ENCODE measurements at regions not wholly inside any gene's neighbourhood (a gene's known extent, or its start where the extent isn't known, plus 50 kb on each side); places are given as distances from the start of the nearest gene placed in this dataset.

DNA sequence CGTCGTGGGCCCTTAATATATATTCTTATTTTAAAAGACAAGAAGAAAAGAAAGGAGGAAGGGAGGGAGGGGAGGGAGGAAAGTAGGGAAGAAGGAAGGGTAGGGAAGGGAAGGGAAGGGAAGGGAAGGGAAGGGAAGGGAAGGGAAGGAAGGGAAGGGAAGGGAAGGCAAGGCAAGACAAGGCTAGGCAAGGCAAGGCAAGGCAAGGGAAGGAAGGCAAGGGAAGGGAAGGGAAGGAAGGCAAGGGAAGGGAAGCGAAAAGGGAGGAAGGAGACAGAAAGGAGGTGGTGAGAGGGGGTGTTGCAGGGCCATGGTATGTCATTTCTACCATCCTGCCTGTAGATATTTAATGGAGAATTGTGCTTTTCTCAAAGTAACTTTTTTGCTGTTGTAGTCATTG is 83.9 kb upstream of the BTBD3 start:
- no peak for TF ChIP-seq NANOG (IDR thresholded peaks at IDR 0.05; ENCODE audit: borderline replicate concordance)
- no peak for TF ChIP-seq POLR2AphosphoS5 (IDR thresholded peaks at IDR 0.05; ENCODE audit: low read depth)
- no peak for TF ChIP-seq STAT1 (IDR thresholded peaks at IDR 0.05; ENCODE audit: unreplicated experiment)
- TF ChIP-seq, protein P1, sequence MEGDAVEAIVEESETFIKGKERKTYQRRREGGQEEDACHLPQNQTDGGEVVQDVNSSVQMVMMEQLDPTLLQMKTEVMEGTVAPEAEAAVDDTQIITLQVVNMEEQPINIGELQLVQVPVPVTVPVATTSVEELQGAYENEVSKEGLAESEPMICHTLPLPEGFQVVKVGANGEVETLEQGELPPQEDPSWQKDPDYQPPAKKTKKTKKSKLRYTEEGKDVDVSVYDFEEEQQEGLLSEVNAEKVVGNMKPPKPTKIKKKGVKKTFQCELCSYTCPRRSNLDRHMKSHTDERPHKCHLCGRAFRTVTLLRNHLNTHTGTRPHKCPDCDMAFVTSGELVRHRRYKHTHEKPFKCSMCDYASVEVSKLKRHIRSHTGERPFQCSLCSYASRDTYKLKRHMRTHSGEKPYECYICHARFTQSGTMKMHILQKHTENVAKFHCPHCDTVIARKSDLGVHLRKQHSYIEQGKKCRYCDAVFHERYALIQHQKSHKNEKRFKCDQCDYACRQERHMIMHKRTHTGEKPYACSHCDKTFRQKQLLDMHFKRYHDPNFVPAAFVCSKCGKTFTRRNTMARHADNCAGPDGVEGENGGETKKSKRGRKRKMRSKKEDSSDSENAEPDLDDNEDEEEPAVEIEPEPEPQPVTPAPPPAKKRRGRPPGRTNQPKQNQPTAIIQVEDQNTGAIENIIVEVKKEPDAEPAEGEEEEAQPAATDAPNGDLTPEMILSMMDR (conservative IDR thresholded peaks at IDR 0.05; ENCODE audit: low read depth in 2 of 2) = no peak
- TF ChIP-seq ZNF114 (CRISPR knock-in tag; IDR thresholded peaks at IDR 0.05) = no peak
- TF ChIP-seq CREB1 (CRISPR knock-in tag; IDR thresholded peaks at IDR 0.05; ENCODE audit: low read depth) = no peak
- TF ChIP-seq, protein P2, sequence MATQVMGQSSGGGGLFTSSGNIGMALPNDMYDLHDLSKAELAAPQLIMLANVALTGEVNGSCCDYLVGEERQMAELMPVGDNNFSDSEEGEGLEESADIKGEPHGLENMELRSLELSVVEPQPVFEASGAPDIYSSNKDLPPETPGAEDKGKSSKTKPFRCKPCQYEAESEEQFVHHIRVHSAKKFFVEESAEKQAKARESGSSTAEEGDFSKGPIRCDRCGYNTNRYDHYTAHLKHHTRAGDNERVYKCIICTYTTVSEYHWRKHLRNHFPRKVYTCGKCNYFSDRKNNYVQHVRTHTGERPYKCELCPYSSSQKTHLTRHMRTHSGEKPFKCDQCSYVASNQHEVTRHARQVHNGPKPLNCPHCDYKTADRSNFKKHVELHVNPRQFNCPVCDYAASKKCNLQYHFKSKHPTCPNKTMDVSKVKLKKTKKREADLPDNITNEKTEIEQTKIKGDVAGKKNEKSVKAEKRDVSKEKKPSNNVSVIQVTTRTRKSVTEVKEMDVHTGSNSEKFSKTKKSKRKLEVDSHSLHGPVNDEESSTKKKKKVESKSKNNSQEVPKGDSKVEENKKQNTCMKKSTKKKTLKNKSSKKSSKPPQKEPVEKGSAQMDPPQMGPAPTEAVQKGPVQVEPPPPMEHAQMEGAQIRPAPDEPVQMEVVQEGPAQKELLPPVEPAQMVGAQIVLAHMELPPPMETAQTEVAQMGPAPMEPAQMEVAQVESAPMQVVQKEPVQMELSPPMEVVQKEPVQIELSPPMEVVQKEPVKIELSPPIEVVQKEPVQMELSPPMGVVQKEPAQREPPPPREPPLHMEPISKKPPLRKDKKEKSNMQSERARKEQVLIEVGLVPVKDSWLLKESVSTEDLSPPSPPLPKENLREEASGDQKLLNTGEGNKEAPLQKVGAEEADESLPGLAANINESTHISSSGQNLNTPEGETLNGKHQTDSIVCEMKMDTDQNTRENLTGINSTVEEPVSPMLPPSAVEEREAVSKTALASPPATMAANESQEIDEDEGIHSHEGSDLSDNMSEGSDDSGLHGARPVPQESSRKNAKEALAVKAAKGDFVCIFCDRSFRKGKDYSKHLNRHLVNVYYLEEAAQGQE (IDR thresholded peaks at IDR 0.05; ENCODE audit: unreplicated experiment) = no peak
- TF ChIP-seq EZH2 (IDR thresholded peaks at IDR 0.05; ENCODE audit: low read depth, unreplicated experiment) = no peak
- no peak for TF ChIP-seq ZNF331 (CRISPR knock-in tag; IDR thresholded peaks at IDR 0.05; ENCODE audit: low read depth)
- no peak for TF ChIP-seq EZH2phosphoT487 (IDR thresholded peaks at IDR 0.05; ENCODE audit: unreplicated experiment)
- TF ChIP-seq, protein P3, sequence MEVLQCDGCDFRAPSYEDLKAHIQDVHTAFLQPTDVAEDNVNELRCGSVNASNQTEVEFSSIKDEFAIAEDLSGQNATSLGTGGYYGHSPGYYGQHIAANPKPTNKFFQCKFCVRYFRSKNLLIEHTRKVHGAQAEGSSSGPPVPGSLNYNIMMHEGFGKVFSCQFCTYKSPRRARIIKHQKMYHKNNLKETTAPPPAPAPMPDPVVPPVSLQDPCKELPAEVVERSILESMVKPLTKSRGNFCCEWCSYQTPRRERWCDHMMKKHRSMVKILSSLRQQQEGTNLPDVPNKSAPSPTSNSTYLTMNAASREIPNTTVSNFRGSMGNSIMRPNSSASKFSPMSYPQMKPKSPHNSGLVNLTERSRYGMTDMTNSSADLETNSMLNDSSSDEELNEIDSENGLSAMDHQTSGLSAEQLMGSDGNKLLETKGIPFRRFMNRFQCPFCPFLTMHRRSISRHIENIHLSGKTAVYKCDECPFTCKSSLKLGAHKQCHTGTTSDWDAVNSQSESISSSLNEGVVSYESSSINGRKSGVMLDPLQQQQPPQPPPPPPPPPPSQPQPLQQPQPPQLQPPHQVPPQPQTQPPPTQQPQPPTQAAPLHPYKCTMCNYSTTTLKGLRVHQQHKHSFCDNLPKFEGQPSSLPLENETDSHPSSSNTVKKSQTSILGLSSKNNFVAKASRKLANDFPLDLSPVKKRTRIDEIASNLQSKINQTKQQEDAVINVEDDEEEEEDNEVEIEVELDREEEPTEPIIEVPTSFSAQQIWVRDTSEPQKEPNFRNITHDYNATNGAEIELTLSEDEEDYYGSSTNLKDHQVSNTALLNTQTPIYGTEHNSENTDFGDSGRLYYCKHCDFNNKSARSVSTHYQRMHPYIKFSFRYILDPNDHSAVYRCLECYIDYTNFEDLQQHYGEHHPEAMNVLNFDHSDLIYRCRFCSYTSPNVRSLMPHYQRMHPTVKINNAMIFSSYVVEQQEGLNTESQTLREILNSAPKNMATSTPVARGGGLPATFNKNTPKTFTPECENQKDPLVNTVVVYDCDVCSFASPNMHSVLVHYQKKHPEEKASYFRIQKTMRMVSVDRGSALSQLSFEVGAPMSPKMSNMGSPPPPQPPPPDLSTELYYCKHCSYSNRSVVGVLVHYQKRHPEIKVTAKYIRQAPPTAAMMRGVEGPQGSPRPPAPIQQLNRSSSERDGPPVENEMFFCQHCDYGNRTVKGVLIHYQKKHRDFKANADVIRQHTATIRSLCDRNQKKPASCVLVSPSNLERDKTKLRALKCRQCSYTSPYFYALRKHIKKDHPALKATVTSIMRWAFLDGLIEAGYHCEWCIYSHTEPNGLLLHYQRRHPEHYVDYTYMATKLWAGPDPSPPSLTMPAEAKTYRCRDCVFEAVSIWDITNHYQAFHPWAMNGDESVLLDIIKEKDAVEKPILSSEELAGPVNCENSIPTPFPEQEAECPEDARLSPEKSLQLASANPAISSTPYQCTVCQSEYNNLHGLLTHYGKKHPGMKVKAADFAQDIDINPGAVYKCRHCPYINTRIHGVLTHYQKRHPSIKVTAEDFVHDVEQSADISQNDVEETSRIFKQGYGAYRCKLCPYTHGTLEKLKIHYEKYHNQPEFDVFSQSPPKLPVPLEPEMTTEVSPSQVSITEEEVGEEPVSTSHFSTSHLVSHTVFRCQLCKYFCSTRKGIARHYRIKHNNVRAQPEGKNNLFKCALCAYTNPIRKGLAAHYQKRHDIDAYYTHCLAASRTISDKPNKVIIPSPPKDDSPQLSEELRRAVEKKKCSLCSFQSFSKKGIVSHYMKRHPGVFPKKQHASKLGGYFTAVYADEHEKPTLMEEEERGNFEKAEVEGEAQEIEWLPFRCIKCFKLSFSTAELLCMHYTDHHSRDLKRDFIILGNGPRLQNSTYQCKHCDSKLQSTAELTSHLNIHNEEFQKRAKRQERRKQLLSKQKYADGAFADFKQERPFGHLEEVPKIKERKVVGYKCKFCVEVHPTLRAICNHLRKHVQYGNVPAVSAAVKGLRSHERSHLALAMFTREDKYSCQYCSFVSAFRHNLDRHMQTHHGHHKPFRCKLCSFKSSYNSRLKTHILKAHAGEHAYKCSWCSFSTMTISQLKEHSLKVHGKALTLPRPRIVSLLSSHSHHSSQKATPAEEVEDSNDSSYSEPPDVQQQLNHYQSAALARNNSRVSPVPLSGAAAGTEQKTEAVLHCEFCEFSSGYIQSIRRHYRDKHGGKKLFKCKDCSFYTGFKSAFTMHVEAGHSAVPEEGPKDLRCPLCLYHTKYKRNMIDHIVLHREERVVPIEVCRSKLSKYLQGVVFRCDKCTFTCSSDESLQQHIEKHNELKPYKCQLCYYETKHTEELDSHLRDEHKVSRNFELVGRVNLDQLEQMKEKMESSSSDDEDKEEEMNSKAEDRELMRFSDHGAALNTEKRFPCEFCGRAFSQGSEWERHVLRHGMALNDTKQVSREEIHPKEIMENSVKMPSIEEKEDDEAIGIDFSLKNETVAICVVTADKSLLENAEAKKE (CRISPR knock-in tag; IDR thresholded peaks at IDR 0.05) = no peak
- TF ChIP-seq JUNB (IDR thresholded peaks at IDR 0.05; ENCODE audit: unreplicated experiment) = no peak
- TF ChIP-seq, protein P4, sequence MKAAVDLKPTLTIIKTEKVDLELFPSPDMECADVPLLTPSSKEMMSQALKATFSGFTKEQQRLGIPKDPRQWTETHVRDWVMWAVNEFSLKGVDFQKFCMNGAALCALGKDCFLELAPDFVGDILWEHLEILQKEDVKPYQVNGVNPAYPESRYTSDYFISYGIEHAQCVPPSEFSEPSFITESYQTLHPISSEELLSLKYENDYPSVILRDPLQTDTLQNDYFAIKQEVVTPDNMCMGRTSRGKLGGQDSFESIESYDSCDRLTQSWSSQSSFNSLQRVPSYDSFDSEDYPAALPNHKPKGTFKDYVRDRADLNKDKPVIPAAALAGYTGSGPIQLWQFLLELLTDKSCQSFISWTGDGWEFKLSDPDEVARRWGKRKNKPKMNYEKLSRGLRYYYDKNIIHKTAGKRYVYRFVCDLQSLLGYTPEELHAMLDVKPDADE (IDR thresholded peaks at IDR 0.05) = no peak
- no peak overlapping the region for H3K27ac ChIP-seq (ENCODE audit: low read depth)
- DNase-seq (ENCODE audit: low spot score) (no peak), ATAC-seq (no peak)
- Mint-ChIP-seq H3K27me3 (ENCODE audit: insufficient read depth, low read depth, poor library complexity) (no peaks in the 10 kb centered on the region), H3K4me3 (no peak overlapping the region), H3K9me3 (no peaks in the 10 kb centered on the region; the same call in 1 of the 3 replicates), H3K27ac (no peak overlapping the region), H3K4me1 (no peaks in the 10 kb centered on the region), H3K36me3 (ENCODE audit: low read depth) (no peaks in the 10 kb centered on the region)
- H3K4me2 ChIP-seq = no peak overlapping the region
- no peaks in the 10 kb centered on the region for H3K27me3 ChIP-seq (ENCODE audit: insufficient read depth)
- peaks cover 5% of the 10 kb centered on the region for H3K9me2 ChIP-seq (ENCODE audit: insufficient read depth)
- H2AFZ ChIP-seq = no peak overlapping the region
- H3F3A ChIP-seq (replicated peaks; ENCODE audit: low read depth) = no peaks in the 10 kb centered on the region
- no peaks in the 10 kb centered on the region for H3K79me2 ChIP-seq (replicated peaks; ENCODE audit: insufficient read depth)
- H3K4me3 ChIP-seq = no peak overlapping the region
- H3K36me3 ChIP-seq (ENCODE audit: insufficient read depth) = no peaks in the 10 kb centered on the region
- no peaks in the 10 kb centered on the region for H3K4me1 ChIP-seq (ENCODE audit: insufficient read depth)
- no peaks in the 10 kb centered on the region for H4K20me1 ChIP-seq (replicated peaks; ENCODE audit: insufficient read depth)

Measured in GM23338 (cell line).